OCI-LY1 (cell line): ENCODE measurements at regions not wholly inside any gene's neighbourhood (a gene's known extent, or its start where the extent isn't known, plus 50 kb on each side); places are given as distances from the start of the nearest gene placed in this dataset.

ENCODE experiments used
- EZH2 ChIP-seq: fragments of 200-600 bp; sonication (generic), shearing (Covaris generic); IDR thresholded peaks from 2 replicates; pipeline ENCODE4 v1.8.0; 2017; ENCODE audit warnings: borderline replicate concordance, mixed run types, mild to moderate bottlenecking, antibody characterized with exemption, low read length, moderate library complexity, mixed read lengths
- TF ChIP-seq, protein P1 (sequence below): fragments of 200-600 bp; sonication (generic), shearing (Covaris generic); IDR thresholded peaks from 2 replicates; pipeline ENCODE4 v1.5.1; 2017; ENCODE audit warnings: mild to moderate bottlenecking, antibody characterized with exemption, low read length, moderate library complexity, mixed read lengths

DNA sequence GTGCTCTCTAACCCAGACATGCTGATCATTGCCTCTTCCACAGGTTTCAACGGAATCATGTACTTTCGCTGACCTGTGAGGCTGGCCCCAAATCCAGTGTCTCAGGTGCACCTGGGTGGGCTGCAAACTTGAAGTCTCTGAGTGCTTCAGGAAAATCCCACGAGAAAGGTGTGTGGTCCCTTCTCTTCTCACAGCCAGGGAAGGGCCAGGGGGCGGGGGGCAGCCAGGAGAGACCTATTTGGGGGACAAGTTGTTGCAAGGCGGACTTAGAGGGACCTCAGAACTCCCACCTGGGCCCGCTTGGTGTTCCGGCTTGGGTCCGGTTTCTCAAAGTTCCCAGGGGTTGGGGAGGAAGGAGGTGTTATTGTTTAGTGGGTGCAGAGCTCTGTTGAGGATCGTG is 80.0 kb downstream of the HMX1 start:
- TF ChIP-seq, protein P1, sequence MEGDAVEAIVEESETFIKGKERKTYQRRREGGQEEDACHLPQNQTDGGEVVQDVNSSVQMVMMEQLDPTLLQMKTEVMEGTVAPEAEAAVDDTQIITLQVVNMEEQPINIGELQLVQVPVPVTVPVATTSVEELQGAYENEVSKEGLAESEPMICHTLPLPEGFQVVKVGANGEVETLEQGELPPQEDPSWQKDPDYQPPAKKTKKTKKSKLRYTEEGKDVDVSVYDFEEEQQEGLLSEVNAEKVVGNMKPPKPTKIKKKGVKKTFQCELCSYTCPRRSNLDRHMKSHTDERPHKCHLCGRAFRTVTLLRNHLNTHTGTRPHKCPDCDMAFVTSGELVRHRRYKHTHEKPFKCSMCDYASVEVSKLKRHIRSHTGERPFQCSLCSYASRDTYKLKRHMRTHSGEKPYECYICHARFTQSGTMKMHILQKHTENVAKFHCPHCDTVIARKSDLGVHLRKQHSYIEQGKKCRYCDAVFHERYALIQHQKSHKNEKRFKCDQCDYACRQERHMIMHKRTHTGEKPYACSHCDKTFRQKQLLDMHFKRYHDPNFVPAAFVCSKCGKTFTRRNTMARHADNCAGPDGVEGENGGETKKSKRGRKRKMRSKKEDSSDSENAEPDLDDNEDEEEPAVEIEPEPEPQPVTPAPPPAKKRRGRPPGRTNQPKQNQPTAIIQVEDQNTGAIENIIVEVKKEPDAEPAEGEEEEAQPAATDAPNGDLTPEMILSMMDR = no peak
- no peak for TF ChIP-seq EZH2
